ENCODE measurements at regions not wholly inside any gene's neighbourhood (a gene's known extent, or its start where the extent isn't known, plus 50 kb on each side); places are given as distances from the start of the nearest gene placed in this dataset.

DNA sequence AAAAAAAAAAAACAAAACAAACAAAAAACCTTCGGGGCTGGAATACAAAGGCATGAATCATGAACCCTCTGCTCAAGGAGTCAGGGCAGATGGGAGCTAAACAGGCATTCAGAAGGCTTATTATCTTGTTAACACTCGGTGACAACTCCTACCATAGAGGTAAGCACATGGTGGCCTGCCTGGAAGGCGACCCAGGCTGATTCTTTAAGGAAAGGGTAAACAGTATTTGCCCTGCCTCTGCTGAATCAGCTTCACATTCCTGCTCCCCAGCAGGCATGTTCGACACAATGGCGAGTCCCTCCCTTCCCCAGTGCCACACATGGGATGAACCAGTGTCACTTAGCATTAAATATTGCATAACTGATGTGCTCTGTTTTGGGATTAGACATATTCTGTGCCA is 191.9 kb downstream of the ARL4C start:
- no peak for DNase-seq

DNA sequence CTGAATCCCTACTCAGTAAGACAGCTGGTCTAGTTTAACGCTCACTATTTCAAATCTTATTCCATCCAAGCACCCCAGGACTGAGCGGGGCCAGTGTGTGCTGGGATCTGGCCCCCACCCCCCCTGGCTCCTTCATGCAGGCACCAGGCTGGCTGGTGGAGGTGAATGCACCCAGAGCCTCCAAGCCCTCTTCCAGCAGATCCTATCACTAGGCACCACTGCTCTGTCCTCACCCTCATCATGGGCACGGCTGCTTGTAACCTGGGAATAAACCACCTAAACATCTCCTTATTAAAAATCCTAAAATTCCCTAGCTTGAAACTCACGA is 194.3 kb downstream of the ARL4C start:
- DNase-seq: no peak

DNA sequence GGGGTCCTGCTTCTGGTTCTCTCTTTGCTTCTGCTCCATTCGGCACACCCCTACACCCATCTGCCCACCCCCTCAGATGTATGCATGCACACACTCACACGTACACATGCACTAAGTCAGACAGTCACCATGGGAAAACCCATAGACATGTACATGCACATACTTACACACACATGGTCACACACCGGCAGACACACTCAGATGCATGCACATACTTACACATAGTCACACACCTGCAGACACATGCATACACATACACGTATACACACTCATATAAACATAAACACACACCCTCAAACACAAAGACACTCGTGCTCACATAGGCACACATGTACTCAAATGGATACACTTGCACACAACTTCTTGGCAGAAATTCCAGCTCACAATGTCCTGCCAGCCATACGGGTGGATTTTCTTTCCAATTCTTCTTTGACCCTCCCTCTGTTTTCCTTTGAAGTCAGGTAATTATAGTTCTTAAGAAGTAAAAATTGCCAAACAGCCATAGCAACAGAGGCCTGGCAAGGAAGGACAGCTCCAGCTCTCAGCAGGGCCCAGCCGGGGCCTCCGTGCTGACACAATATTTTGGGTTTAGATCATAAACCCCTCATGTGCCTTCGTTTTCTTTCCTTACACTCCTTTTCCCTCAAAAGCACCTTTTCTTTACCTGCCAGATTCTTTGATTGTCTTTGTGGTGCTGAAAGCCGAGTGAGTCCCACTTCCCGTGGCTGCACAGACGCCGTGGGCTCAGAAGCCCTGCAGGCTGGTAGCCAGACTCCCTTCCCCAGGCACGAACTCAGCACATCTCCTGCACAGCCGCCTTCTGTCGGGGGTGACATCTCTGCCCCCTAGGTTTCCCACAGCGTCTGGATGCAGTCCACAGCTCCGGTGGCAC is 195.7 kb downstream of the ARL4C start:
- no peak for DNase-seq

DNA sequence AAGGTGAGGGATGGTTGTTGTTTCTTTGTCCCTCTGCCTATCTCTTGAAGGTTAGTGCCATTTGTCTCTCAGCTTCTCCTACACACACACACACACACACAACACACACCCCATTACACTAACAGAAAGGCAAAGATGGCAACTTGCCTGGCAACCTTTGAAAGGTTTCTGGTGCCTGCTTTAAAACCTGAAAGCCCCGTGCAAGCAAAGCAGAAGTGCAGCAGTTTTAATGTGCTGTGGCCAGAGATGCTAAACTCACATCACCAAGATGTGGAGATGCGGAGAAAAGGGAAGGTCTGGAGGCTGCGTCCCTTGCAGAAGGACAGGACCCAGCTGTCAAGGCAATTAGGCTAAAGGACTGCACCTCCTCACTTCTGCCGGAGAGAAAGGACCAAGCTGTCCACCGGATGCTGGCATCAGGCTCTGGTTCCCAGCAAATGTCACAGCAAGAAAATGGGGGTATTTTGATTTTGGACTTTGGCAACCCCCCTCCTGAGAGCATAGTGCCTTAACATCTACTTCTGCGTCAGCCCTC is 196.4 kb downstream of the ARL4C start:
- no peak for DNase-seq

DNA sequence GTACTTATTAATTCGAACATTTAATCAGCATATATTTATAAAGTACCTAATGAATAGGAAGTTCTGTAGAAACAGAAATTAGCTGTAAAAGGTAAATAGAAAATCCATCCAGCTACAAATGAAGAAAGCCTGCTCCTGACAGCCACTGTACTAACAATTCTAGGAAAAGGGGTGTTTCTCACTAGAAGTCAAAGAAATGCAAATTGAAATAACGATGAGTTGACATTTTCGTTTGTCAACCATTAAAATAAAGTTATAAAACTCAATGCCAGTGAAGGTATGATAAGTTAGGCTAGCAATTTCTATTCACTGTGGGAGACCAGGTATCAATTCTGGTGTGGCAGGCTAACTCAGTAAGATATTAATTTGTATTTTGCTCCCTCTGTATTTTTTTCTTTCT is 198.0 kb downstream of the ARL4C start:
- DNase-seq: no peak

DNA sequence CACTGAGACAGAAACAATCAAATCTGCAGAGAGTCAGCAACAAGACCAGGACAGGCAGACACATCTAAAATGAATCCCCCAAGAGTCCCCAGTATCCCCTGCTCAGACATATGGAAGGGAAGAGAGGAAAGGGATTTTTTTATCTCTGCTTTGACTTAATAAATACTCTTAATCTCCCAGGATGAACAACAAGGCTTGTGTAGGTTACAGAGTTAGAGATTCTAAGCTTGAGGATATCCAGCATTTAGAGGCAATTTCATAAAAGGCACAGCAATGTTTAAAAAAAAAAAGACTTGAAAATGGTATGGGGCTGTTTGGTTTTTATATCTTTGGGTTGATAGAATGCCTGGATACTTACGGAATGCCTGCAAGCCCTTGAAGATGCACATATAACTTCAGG is 199.9 kb downstream of the ARL4C start:
- no peak for DNase-seq

DNA sequence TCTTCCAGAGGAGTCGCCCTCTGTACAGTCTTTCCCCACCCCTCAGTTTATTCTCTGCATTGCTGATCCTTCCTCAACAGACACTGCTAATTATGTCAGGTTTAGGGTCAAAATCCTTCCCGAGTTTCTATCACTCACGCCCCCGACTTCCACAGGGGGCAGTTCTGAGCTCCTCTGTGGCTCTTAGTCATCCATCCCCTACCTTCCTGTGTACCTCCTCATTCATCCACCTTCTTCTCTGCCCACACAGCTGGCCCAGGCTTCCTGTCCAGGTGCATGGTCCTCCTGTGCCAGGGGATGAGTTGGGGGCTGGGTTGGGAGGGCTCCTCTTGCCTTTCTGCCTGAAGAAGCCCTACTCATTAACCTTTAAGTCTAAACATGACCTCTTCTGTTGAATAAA is 202.9 kb downstream of the ARL4C start:
- DNase-seq: no peak

DNA sequence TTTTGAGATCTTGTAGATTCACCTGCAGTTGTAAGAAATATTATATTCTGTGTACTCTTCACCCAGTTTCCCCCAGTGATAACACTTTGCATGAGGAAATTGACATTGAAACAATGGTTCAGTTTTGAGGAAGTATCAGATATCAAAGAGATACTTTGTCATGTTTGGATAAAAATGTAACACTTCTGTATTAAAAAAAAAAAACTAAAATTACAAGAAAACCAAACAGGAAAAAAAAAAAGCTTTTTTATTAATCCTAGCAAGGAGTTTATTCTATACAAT is 204.0 kb downstream of the ARL4C start:
- no peak for DNase-seq

DNA sequence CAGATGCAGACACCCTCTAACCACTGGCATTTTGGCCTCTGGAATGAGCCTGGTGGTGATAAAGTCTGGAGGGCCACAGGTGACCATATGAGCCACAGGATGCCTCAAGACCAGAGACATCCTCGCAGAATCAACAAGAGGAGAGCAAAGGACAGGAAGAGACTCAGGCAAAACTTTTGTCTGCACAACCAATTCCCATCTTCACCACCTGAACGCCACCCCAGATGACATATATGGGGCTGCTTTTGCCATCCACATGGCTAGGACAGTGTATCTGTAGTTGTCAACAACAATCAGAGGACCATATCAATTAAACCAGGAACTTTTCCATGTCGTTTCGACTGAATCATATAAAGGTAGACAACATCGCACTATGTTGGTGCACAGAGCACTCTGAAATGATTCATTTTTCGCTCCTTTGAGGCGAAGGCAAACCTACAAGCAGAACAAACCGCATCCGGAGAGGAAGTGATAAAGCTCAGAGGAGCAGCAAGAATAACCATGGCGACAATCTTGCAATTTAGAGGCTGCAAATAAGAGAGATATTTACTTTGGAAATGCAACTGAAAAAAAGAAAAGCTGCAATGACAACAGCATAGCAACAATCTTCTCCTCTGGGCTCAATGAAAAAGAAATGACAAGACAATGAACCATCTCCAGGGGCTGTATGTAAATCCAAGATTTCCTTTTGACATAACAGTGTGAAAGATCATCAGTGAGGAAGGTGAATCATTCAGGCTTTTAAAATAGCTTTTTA is 204.5 kb downstream of the ARL4C start:
- no peak for DNase-seq

DNA sequence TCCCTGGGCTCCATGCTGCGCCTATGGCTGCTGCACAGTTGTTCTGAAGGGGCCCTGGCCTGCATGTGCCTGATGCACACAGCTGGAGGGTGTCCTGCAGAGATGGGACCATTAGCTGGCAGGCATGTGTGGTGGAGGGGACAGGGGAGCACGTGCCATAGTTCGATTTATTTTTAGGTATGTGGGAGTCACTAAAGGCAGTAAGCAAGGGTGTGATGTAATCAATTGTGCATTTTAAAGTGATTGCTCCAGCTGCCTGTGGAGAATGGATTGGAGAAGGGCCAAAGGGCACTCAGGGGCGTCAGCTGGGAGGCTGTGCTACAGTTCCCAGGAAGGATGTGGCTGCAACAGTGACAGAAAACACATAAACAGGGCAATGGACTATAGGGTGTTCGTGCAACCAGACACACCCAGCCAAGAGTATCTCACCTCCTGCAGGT is 205.1 kb downstream of the ARL4C start:
- peak; percentile 68 for DNase-seq

DNA sequence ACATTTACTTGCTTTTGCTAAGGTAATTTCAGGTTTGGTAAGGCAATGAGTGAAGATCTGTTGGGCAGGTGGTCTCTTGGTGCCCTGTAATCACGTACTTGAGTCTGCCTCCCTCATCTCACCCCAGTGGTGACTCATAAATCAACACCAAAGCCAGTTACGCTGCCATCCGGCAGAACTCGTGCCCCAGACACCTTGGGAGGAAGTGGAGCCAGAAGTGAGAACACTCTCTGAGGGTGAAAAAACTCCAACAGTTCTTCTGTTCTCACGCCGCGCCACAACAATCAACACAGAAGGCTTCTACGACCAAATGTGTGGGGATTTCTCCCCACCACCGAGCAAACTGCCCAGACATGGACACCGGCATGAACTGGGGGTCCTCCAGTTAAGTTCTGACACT is 206.2 kb downstream of the ARL4C start:
- no peak for DNase-seq

DNA sequence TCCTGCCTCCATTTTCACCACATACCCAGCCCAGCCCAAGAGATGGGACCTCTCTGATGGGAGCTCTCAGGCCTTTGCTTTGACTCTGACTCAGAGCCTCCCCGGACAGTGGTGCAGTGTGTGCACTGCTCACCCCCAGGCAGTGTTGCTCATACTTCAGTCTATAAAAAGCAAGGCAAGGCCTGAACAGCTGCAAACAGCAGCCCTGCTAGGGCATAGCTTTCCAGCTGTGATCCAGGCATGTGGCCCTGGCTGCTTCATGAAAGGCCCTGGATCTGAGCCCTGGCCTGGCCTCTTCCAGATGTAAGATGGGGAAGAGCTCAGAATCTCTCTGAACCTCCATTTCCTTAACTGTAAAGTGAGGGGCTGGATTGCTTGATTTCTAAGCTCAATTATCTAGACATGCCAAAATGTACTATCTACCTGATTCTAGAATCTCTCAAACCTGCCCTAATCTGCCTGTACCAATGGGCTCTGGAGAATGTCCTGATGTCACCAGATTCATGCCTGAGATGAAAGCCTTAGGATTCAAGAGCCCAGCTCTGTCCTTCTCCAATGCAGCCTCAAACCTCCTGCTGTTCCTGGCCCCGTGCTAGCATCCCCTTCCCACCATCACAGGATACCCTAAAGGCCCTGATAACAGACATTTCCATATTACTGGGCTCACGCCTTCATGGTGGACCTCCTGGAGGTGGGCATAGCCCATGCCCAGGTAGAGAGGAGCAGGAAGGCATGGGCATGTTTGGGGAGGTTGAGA is 206.9 kb downstream of the ARL4C start:
- DNase-seq: no peak

DNA sequence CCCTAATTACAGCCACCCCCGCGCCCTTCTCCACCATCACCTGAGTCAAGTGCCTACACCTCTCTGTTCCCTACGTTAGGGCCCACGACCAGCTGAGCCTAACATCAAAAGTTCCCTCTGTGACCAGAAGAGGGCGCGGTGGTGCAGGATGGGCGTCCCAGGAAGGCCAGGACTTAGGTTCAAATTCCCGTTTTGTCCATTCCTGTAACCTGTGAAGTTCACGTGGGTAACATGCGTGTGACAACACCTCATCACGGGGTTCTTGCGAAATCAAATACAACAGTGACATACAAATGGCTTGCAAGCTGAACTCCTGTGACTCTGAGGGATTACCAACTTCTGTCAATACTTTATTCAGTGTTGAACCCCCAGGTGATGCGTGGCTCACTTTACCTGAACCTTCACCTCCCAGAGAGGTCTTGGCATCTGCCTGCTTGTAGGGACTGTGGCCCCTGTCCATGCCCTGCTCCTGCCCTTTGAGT is 207.9 kb downstream of the ARL4C start:
- DNase-seq: peak; percentile 52

DNA sequence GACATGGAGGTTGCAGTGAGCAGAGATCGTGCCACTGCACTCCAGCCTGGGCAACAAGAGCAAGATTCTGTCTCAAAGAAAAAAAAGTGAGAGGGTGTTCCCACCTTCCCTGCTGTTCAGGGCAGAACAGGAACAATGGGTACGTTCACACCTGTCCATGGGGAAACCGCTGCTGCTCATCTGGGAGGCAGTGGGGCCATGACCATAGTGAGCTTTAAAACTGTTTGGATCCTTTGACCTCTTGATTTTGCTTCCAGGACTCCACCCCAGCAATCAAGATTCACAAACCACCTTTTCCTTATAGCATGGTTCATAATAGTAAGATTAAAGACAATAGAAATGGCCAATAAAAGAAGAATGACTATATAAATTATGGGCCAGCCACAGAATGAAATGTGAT is 209.2 kb downstream of the ARL4C start:
- no peak for DNase-seq

DNA sequence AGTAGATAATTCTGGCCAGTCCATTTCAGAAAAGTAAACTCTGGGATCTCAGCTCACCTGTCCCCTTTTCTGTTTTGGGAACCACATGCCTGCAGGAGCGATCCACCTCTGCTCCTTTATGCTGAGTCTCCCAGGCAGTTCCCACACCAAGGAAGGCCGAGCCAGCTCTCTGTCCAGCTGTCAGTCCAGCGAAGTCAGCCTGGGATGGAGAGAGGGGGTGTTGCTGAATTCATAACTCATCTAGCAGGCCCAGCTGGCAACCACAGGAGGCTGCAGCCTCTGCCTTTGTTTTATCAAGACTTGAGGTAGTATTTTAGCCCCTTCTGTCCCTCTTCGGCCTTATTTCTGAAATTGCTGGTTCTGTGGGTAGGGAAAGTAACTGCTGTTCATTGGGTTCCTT is 209.9 kb downstream of the ARL4C start:
- DNase-seq: no peak

DNA sequence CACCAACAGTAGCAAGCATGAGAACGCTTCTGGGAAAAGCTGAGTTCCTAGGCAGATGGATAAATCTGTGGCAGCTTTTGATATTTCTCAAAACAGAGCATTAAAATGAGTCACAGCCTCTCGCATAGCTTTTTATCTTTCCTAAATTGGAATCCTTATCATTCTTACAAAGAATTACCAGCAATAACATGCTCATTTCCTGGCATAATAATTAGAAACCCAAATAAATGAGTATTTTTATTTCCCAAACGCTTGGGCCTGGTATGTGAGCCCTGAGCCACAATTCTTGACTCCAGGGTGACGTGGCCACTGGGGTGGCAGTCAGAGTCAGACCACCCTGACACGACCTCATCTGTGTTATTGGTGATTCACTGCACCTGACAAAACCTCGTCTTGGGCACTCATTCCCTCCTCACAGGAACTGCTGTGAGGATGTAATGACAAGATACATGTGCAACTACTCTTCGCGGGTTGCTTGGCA is 210.7 kb downstream of the ARL4C start:
- no peak for DNase-seq

DNA sequence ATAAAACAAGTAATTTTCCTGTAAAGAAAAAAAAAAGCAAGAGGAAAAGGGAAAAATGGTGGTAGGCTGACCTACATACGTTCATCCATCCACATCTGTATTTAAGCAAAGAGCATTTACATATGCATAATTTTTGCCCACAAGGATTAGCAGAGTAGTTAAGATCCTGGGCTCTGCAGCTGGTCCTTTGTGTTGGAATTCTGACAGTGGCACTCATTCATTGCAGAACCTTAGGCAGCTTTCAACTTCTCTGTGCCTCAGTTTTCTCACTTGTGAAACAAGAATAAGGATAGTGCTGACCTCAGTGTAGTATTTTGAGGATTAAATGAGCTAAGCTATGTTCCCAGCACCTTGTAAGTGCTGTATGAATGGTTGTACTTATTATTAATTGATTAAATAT is 211.3 kb downstream of the ARL4C start:
- DNase-seq: no peak

DNA sequence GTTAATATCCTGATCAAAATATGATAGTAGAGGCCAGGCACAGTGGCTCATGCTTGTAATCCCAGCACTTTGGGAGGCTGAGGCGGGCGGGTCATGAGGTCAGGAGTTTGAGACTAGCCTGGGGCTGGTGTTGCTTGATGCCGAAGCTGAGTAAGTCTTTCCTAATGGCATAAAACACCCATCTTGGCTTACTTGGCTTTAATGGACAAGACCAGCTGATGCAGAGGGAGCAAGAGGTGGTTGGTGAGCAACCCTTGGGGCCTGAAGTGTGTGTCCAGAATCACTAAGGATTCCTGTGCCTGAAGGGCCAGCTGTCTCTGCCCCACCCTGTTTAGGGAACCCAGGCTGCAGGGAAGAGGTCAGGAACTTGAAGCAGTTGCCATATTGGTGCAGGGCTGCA is 217.2 kb downstream of the ARL4C start:
- no peak for DNase-seq

DNA sequence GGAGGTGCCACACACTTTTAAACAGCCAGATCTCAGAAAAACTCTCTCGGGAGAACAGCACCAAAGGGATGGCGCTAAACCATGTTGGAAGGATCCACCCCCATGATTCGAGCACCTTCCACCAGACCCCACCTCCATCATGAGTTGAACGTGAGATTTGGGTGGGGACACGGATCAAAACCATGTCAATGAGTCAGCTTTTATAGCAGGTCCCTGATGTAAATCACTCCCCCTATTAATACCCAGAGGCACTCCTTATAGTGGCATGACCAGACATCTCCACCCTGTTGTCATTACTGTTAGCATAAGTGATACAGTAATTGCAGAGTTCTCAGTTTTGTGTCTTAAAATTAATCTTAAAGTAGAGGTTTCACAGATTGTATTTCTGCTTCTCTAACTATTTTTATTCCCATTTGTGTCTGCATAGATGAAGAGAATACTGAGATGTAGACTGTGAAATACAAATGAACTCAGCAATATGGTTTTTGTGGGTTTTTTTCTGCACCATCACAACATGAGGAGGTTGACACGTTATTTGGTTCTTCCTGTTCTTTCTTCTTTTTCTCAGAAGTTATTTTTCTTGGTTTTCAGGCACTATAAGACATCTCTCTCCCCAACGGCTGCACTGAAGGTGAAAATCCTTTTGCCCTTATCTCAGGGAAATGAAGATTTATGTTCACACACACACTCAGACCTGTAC is 218.2 kb downstream of the ARL4C start:
- DNase-seq: no peak

DNA sequence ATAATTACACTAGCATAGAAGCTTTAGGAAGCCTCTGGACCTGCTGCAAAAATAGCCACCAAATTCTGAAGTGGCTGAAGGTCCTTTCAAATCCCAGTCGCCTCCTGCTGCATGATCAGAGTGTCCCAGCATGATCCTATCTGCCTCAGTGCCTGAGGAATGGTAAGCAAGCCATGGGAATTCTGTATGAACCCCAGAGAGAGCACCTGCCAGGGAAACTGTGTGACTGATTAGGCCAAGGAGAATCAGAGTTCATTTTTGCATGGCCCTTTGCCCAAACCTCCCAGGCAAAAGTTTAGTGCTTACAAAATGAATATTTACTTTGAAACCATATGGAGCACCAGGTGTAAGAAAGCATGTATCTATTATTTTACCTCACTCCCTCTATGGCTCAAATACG is 221.4 kb downstream of the ARL4C start:
- peak; percentile 82 for DNase-seq

DNA sequence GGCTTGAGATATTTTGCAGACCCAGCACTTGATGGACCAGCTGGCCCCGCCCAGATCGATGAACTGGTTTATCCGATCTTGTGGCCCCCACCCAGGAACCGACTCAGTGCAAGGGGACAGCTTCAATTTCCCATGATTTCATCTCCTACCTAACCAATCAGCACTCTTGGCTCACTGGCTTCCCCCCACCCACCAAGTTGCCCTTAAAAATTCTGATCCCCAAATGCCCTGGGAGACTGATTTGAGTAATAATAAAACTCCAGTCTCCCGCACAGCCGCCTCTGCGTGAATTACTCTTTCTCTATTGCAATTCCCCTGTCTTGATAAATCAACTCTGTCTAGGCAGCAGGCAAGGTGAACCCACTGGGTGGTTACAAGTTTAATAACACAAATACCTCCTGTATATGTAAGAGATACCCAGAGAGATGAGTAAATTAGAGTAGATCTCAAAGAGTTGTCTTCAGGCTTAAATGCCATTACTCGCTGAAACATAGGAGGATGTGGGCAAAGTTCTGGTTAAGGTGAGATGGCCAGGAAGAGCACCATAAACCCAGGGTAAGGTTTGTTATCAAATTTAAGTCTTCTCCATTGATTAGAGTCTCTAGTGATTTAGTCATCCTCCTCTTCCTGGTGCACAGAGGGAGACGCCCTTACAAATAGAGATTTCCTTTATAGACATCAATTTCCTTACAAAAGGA is 222.8 kb downstream of the ARL4C start:
- DNase-seq: no peak
